HG02852 (cell line): ENCODE measurements at regions not wholly inside any gene's neighbourhood (a gene's known extent, or its start where the extent isn't known, plus 50 kb on each side); places are given as distances from the start of the nearest gene placed in this dataset.

Experiments
- ATAC-seq: cut with Tn5 transposase; IDR thresholded peaks from one replicate; pipeline ENCODE4 v1.9.1; 2021; ENCODE audit warnings: mild to moderate bottlenecking, moderate library complexity; ENCODE audit not compliant: unreplicated experiment

DNA sequence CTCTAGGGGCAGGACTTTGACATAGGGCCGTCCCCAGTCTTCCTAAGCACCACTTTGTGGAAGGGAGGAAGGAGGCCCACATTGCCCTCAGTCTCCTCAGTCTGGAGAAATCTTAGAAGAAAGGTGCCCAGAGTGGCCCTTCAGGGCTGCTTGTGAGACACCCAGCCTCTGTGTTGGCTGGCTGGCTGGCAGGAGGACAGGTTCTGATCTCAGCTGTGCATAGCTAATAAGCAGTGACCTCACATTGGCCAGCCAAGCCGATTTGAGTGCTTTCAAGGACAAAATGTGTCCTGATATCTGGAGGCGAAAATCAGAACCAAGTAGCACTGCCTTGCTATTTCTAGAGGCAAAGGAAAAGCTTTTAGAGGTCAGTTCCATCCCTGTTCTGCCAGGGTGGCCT is 211.5 kb downstream of the BCOR start:
- no peak for ATAC-seq

DNA sequence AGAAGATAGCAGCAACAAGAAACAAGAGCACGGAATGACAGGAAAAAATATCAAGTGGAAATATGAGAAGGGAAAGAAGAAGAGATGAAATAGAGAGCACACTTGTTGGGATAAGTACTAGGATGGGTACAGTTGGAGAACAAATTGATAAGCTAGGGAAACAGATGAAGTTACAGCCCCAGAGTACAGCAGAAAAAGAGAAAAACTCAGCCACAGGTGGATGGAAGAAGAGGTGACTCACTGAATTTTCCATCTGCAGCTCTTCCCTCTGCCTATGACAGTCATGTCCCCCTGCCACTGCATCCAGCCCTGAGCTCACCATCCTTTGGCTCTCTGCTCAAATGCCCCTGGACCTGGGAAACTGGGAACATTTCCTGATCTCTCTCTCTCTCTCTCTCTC is 209.0 kb downstream of the BCOR start:
- no peak for ATAC-seq

DNA sequence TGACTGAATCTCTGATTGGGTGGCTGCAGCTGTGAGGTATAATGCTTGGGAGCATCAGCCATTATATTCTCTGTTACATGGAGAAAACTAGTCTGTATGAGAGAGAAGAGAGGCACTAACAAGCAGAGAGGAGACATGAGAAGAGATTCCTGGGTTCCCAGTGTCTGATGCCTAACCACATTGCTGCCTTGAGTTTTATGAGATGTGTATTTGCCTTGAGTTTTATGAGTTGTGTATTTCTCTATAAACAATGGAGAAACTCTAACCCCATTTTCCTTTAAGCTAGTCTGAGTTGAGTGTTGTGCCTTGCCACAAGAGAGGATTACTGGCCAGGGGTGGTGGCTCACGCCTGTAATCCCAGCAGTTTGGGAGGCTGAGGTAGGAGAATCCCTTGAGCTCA is 208.1 kb downstream of the BCOR start:
- ATAC-seq: no peak

DNA sequence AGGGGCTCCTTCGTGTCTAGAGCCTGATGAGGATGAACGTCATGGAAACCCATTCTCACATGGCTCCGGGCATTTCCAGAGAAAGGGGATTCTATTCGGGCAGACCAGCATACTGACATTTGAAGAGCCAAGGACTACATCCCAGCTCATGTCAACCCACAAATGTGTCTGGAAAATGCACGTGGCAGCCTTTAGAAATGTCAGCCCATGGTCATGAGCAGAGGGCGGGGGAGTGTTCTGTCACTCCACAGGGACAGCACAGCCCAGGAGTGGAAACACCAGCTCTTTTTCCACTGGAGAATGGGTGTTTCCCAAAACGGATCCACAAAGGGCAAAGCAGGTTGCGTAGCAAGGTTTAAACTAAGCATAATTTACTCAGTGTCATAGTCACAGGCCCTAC is 207.0 kb downstream of the BCOR start:
- ATAC-seq: no peak

DNA sequence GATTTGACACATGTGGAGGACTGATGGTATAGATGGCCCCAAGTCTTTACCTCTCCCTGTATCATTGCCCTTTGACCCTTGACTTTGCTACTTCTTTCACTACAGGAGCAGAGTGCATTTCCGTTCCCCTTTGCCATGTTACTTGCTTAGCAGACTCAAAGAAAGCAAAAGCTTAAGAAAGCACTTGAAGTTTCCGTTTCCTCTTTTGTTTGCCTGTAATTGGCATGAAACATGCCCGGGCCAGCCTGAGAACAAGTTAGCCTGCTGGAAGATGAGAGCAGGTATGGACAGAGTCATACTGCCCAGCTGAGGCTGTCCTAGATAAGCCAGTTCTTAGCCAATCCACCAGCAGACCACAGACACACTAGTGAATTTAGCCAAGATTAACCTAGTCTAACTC is 206.0 kb downstream of the BCOR start:
- no peak for ATAC-seq

DNA sequence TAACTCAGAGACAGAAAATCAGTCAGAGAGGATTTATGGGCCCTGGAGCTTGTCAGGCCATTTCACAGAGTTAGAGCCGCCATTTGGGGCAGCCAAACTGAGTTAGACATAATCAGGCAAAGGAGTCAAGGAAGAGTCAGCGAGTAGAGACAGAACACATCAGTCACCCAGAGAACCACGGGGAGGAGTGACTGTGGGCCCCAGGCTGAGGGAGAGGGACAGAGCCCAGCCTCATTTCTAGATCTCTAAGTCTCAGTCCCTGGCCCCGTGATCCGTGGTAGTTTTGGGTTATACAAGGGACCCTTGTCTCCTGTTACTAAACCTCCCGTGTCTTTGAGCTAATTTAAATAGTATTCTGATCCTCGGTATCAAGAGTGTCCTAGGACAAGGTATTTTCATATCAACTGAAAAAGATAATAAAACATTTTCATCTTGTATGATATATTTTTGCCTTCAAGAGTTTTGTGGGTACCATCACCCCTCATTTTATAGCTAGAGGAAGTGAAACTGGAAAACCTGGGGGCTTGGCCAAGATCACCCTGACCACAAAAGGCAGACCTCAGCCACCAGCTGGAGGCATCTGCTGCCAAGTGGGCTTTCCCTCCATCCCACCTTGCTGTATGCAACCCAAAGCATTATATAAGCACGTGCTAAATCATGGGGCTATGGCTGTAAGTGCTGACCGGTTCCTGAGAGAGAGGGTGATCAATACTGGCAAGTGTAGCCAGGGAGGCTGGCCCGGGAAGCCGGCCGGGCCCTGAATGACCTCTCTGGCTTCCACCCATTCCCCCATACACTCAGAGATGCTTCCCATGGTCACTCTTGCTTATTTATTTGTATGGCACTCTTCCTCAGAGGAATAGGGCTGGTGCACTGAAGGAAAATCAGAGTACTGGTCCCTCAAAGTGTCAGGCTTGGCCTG is 204.1 kb downstream of the BCOR start:
- ATAC-seq: no peak

DNA sequence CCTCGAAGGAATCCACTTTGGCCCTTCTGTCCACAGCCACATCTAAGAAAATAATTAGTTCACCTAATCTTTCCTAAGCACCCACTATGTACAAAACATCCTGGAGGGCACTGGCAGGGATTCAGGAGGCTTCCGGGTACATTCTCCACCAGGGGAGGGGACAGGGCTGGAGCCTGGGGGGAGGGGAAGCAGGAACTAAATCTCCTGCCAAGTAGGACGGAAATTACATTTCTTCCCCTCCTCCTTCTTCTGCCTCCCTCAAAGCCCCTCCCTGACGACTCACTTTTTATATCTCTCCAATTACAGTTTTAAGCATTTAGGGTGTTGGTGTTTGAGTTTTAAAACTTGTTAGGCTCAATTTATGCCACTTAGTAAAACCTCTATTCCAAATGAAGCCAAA is 203.1 kb downstream of the BCOR start:
- no peak for ATAC-seq

DNA sequence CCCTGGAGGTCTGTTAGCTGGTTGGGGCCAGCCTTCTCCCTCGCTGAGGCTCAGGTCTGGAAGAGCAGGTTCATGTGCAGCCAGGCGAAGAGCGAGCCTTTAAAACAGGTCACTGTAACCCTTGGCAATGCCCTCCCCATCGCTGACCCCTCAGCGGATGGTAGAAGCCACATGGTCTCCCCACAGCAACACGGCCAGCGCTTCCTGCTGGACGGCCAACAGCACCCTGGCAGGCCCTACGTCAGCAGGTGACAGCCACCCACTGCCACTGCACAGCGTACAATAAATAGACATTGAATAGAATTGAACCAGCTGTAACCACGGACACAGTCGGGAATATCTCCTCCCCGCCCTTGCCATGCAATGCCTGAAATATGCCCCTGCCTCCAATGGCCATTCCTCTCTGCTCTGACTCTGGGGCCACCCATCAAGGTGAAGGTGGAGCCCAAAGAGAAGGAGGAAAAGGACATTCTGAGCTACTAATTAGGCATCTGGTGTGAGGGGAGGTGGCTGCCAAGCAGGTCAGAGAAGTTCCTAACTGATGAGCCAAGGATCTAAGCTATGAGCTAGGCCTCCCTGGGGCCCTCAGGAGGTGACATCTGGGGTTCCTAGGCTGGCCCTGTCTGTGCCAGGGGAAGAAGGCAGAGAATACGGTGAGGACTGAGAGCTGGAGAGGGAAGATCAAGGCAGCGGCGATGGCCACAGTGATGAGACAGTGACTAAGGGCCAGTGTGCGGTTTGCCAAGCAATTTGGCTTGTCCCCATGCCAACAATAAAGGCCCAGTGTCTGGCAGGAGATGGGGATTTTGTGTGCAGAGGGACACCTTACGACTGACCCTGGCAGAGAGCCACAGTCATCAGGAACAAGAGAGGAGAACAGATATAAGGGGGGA is 202.3 kb downstream of the BCOR start:
- ATAC-seq: no peak

DNA sequence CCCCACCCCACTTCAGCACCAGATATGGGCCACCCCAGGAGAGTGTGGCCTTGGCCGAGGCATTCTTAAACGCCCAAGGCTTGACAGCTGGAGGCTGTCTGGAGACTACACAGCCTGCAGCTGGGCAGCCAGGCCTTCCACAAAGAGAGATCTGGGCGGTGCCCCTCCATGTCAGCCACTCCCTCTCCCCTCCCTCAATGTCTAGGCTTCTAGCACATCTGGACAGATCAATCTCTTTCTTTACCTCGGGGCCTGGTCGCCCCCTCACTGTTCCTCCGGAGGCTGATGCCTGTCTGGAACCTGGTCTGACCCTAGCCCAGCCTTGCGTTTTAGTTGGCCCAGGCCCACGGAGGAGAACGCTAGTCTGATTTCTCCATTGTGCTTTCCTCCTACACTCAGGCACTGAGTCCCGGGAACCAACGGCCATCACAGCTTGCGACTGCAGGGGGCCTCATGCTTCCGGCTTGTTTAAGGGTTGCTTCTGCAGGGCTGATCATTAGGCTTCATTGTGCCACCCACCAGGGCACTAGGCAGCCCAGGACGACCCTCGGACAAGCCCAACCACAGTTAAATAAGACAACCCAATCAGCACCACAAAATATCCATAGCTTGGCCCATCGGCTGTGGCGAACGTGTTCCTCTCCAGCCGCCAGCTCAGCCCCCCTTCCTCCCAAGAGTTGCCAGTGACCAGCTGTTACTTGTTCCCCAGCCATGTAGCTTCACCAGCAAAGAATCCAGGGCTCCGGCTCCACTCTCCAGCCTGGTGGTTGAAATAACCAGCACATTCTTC is 200.6 kb downstream of the BCOR start:
- no peak for ATAC-seq

DNA sequence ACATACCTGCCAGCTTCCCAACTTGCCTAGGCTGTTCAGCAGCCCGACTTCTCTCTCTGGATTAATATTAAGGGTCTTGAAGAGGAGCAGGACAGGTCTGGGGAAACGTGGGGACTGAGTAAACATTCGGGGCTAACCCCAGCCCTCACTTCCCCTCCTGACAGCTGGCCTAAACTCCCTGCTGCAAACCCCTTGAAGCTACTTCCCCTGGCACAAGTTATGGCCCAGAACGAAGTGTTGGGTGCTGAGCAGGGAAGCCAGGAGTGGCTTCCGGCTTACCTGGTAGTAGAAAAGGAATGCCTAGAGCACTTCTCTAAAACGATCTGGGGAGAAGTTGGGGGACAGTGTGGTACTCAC is 200.0 kb downstream of the BCOR start:
- no peak for ATAC-seq

DNA sequence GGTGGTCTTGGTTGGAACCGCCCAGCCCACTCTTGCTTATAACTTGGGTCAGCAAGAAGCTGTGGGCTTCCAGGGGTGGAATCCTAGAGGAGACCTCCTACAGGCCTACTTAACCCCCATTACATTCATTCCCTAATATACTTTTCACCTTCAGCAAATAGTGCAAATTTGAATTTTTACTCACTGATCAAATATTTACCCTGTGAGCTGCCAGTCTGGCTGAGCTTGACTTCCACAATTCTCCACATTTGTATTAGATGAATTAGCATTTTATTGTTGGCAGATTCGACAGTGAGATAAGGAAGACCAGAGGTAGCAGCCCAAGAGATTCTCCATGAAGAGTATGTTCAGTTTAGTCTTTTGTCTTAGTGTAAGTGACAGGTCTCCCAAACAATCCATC is 199.6 kb downstream of the BCOR start:
- ATAC-seq: no peak

DNA sequence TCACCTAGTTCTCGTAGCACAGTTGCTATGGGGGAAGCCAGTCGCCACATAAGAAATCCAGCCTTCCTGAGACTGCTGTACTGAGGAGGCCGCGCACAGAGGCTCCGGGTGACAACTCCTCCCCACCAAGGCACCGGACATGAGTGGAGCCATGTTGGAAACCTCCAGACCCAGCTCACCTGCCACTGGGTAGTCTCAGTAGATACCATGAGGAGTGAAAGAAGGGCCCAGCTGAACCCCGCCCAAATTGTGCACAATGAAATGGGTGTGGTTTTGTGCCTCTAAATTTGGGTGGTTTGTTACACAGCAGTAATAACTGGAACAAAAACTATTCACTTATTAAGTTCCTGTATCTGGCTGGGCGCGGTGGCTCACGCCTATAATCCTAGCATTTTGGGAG is 198.7 kb downstream of the BCOR start:
- ATAC-seq: no peak

DNA sequence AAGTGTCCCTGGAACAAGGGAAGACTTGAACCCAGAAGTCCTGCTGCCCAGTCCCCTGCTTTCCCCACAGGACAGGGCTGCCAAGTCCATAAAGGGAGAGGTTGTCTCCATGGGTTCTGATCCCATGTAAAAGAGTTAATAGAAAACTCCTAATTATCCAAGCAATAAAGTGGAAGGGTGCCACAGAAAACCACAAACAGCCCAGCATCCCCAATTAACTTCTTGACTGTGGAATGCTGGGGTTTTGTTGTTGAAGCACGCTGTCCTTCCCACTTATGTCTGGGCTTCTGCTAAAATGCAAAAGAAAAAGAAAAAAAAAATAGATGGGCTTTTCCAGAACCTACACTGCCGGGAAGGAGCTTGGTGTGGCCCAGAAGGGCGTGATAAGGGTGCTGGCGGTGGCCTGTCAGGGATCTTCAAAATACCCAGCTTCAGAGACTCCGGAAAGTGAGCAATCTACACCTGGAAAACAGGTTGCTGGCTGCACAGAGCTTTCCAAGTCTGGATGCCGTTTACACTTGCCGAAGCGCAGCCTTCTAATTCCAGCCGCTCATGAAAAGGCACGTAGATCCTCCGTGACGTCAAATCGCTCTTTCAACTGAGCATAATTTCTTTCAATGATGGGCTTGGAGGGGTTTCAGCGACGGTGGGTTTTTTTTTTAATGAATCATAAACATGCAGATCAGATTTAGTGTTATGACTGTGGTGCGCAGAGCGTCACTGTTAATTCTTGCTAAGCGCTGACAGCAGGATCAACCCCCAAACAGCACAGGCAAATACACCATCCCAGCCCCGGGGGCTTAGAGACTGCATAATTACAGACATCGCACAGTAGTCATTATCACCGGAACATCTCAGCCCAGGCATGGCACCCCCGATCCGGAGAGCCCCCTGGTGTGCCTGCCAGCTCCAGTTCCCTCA is 197.6 kb downstream of the BCOR start:
- ATAC-seq: no peak

DNA sequence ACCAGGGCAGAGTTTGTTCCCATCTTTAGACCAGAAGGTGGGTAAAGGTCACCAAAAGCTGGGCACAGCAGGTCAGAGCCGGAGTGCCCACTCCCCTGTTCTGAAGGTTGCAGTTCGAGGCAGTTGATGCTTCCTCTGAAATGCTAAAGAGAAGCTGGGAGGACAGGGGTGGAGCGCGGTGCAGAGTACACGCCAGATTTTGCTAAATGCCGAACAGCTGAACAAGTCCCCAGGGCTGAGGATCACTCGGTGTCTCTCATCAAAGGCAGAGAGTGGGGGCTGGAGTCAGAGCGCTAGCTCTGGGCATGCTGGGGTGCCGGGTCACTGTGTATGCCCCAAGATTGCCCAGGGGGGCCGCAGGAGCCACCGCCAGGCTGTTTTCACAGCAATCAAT is 197.0 kb downstream of the BCOR start:
- ATAC-seq: no peak

DNA sequence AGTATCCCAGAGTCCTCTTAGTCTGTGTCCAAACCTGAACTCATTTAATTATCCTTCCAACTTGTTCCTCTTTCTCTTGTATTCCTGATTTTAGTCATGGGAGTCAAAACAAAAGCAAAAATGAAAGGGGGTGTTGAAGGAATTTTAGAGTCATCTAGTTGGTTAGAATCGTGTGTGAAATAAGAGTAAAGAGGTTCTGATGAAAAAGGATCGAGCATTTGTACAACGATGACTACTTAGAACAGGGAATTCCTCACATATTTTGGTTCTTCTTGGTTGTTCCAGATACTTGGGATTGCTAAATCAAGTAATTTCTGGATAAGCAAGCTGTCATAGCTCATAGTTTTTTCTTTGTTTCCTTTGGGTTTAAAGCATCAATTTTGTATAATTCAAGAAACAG is 194.4 kb downstream of the BCOR start:
- ATAC-seq: no peak

DNA sequence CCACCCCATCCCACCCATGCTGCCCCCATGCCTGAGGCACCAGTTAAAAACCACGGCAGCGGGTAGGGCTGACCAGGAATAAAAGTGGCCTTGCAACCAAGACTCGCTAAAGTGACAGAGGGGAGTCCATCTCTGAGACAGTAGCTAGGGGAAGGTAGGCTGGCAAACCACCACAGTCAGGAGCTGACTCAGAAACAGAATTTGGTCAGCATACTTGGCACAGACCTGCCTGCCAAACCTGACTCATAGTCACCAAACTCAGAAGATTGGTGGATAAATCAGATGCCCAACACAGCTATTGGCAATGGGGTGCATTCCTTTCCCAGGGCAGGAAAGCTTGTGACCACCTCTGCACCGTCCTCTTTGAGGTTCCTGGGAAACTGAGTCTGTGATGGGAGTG is 193.8 kb downstream of the BCOR start:
- no peak for ATAC-seq

DNA sequence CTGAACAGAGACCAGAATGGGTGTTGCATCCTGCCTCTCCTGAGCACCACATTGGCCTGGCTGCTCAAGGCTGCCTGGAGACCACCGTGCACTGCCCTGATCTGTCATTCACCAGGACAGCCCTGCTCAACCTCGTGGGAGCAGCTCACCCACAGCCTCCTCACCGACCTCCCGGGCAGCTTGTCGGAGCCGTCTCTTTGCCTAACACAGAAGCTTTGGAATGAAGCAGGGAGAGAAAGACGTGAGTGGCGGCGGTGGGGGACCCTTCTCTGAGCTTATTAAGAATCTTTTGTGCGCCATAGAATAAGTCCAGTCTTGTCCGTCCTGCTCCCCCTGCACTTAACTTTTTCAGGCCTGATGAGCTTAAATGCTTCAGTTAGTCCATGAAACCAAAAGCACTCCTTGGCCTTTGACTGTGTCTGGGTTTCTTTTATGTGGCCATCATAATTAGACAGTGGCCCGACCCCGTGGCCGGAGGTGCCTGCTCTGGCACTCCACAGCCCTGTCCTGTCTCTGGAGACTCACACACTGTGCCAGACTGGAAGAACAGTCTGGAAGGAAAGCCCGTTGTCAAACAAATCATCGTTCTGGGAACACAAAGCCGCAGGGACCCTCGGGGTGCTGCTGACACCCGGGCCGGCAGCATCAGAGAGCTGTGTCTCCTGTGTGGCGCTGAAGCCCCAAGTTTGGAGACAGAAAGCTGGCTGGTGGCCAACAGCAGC is 192.8 kb downstream of the BCOR start:
- no peak for ATAC-seq

DNA sequence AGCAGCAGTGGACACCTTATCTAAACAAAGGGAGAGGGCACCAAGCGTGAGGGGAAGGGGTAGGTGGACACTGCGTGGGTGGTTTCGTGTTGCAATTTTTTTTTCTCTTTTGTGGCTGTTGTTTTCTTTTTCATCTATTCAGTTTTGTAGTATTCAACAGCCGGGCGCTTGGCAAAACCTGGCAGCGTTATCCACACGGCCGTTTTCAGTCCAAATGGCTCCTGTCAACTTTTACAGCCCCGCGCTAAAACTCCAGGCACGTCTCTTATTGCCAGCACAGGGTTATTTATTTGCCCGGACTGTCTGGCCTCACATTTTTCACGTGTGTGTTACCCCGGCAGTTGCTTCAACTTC is 192.2 kb downstream of the BCOR start:
- no peak for ATAC-seq

DNA sequence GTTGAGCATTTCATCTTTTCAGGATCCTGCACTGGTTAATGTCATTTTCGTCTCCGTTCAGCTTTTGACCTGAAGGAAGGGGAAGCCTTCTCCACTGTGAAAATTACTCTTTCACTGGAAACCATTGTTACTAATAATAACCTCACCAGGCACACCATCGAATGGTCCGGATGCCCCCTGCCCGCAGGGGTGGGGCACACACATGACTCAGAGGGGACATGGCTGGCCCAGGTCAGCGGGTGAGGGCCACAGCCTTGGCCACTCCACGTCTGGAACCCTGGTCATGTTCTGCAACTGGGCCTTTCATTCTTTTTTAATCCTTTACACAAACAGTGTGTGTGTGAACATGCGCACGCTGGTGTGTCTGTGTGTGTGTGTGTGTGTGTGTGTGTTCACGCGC is 191.8 kb downstream of the BCOR start:
- no peak for ATAC-seq
